ENCODE measurements at regions not wholly inside any gene's neighbourhood (a gene's known extent, or its start where the extent isn't known, plus 50 kb on each side); places are given as distances from the start of the nearest gene placed in this dataset.

DNA sequence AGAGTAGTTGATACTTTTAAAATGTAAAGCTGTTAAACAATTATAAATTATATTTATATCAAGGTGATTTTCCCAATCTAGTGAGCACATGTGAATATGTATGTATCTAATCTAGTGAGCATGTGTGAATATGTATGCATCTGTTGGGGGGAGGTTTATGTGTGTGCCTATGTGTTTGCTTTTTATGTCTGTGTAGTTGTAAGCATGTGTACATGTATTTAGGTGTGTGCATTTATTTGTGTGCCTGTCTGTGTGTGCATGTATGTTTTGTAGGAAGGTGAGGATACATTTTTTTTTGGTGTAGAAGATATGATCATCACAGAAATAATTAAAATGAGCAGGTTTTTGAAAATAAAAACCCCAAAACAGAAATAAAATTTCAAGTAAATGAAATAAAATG, 318.9 kb upstream of the CHRM3 start:
- TF ChIP-seq, protein P1, sequence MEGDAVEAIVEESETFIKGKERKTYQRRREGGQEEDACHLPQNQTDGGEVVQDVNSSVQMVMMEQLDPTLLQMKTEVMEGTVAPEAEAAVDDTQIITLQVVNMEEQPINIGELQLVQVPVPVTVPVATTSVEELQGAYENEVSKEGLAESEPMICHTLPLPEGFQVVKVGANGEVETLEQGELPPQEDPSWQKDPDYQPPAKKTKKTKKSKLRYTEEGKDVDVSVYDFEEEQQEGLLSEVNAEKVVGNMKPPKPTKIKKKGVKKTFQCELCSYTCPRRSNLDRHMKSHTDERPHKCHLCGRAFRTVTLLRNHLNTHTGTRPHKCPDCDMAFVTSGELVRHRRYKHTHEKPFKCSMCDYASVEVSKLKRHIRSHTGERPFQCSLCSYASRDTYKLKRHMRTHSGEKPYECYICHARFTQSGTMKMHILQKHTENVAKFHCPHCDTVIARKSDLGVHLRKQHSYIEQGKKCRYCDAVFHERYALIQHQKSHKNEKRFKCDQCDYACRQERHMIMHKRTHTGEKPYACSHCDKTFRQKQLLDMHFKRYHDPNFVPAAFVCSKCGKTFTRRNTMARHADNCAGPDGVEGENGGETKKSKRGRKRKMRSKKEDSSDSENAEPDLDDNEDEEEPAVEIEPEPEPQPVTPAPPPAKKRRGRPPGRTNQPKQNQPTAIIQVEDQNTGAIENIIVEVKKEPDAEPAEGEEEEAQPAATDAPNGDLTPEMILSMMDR (IDR thresholded peaks at IDR 0.05; ENCODE audit: insufficient read depth, low read depth, low read length): no peak
- TF ChIP-seq EZH2 (IDR thresholded peaks at IDR 0.05; ENCODE audit: insufficient read depth, low read length): no peak

All from astrocyte (in vitro differentiated cells and primary cell).